ENCODE measurements at regions not wholly inside any gene's neighbourhood (a gene's known extent, or its start where the extent isn't known, plus 50 kb on each side); places are given as distances from the start of the nearest gene placed in this dataset.

DNA sequence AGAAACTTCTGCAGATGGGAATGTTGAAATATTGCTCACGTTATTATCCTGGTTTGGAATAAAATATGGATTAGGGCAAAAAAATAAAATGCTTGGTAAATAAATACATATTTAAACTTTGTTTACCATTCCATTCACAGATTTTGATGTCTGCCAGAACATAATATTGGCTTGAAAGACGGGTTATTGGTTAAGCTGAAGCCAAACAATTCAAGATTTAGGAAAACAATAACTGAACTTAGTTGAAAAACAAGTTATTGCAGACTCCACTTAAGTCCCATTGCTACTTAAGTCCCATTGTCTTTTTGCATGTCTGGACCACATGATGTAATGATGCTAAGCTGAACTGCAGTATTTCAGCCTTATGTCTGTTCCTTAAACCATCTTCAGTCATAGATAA lies 722.5 kb downstream of the FAT4 start:
- H2AFZ ChIP-seq (ENCODE audit: low read length) = no peak overlapping the region
- H3K4me3 ChIP-seq (replicated peaks in 1 of 4; ENCODE audit: control extremely low read depth in 1 of 4, insufficient read depth in 1 of 4, low read depth in 3 of 4, low read length in 4 of 4) = no peak overlapping the region
- TF ChIP-seq, protein P1, sequence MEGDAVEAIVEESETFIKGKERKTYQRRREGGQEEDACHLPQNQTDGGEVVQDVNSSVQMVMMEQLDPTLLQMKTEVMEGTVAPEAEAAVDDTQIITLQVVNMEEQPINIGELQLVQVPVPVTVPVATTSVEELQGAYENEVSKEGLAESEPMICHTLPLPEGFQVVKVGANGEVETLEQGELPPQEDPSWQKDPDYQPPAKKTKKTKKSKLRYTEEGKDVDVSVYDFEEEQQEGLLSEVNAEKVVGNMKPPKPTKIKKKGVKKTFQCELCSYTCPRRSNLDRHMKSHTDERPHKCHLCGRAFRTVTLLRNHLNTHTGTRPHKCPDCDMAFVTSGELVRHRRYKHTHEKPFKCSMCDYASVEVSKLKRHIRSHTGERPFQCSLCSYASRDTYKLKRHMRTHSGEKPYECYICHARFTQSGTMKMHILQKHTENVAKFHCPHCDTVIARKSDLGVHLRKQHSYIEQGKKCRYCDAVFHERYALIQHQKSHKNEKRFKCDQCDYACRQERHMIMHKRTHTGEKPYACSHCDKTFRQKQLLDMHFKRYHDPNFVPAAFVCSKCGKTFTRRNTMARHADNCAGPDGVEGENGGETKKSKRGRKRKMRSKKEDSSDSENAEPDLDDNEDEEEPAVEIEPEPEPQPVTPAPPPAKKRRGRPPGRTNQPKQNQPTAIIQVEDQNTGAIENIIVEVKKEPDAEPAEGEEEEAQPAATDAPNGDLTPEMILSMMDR (conservative IDR thresholded peaks at IDR 0.05 in 1 of 2, IDR thresholded peaks at IDR 0.05 in 1 of 2; ENCODE audit: low read depth in 1 of 2, low read length in 2 of 2) = no peak
- TF ChIP-seq EZH2 (IDR thresholded peaks at IDR 0.05; ENCODE audit: low read length, missing control alignments) = no peak
- H3K27me3 ChIP-seq (ENCODE audit: control insufficient read depth, insufficient read depth, low read length) = no peaks in the 10 kb centered on the region
- H3K79me2 ChIP-seq (ENCODE audit: control insufficient read depth, insufficient read depth, low read length) = no peaks in the 10 kb centered on the region
- H4K20me1 ChIP-seq (ENCODE audit: control insufficient read depth, extremely low read depth, insufficient read depth, low read length) = no peaks in the 10 kb centered on the region
- no peak overlapping the region for H3K4me2 ChIP-seq (ENCODE audit: extremely low read depth, insufficient read depth, low read length)
- no peaks in the 10 kb centered on the region for H3K4me1 ChIP-seq (ENCODE audit: control insufficient read depth, extremely low read depth, insufficient read depth, low read length)
- no peaks in the 10 kb centered on the region for H3K36me3 ChIP-seq (ENCODE audit: control insufficient read depth, insufficient read depth, low read length)
- H3K9me3 ChIP-seq (ENCODE audit: control insufficient read depth, insufficient read depth, low read depth, low read length) = no peaks in the 10 kb centered on the region
- no peak overlapping the region for H3K27ac ChIP-seq (ENCODE audit: insufficient read depth, low read length)
- no peak for DNase-seq (ENCODE audit: low read depth in 2 of 2)
- H3K9ac ChIP-seq (ENCODE audit: insufficient read depth, low read length) = no peak overlapping the region

DNA sequence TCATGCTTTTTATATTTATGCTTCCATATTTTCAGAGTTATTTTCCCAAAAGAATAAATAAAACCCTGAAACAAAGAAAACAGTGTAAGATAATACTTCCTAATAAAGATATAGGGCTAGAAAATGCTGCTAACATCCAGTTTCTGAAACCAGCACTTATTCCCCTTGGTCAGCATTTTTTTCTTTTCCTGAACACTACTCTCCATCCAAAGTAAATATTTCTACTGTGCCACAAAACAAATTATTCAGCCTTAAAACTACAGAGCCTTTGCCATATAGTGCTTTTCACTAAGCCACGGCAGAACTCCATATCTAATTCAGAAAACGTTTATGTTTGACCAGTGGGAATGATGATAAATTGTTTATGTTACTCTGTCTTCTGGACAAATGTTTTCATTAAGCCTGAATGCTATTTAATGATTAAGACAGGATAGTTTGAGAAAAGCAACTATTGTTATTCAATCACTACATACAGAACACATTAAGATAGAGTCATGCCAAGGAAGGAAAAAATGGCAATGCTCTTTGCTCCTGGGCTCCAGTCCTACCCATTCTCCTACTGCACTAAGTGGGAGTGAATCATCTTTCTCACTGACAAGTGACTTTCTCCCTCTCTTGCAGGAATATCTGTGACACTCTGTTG lies 723.9 kb downstream of the FAT4 start:
- no peak for TF ChIP-seq EZH2 (IDR thresholded peaks at IDR 0.05; ENCODE audit: low read length, missing control alignments)
- TF ChIP-seq, protein P1 (conservative IDR thresholded peaks at IDR 0.05 in 1 of 2, IDR thresholded peaks at IDR 0.05 in 1 of 2; ENCODE audit: low read depth in 1 of 2, low read length in 2 of 2) = no peak
- H3K27ac ChIP-seq (ENCODE audit: insufficient read depth, low read length) = no peak overlapping the region
- H3K9me3 ChIP-seq (ENCODE audit: control insufficient read depth, insufficient read depth, low read depth, low read length) = no peaks in the 10 kb centered on the region
- no peak overlapping the region for H2AFZ ChIP-seq (ENCODE audit: low read length)
- no peaks in the 10 kb centered on the region for H3K79me2 ChIP-seq (ENCODE audit: control insufficient read depth, insufficient read depth, low read length)
- DNase-seq (ENCODE audit: low read depth in 2 of 2) = peak; percentile 12 to 29
- H3K27me3 ChIP-seq (ENCODE audit: control insufficient read depth, insufficient read depth, low read length) = no peaks in the 10 kb centered on the region
- no peaks in the 10 kb centered on the region for H3K4me1 ChIP-seq (ENCODE audit: control insufficient read depth, extremely low read depth, insufficient read depth, low read length)
- no peaks in the 10 kb centered on the region for H3K36me3 ChIP-seq (ENCODE audit: control insufficient read depth, insufficient read depth, low read length)
- no peak overlapping the region for H3K4me3 ChIP-seq (replicated peaks in 1 of 4; ENCODE audit: control extremely low read depth in 1 of 4, insufficient read depth in 1 of 4, low read depth in 3 of 4, low read length in 4 of 4)
- no peak overlapping the region for H3K9ac ChIP-seq (ENCODE audit: insufficient read depth, low read length)
- H3K4me2 ChIP-seq (ENCODE audit: extremely low read depth, insufficient read depth, low read length) = no peak overlapping the region
- H4K20me1 ChIP-seq (ENCODE audit: control insufficient read depth, extremely low read depth, insufficient read depth, low read length) = no peaks in the 10 kb centered on the region

DNA sequence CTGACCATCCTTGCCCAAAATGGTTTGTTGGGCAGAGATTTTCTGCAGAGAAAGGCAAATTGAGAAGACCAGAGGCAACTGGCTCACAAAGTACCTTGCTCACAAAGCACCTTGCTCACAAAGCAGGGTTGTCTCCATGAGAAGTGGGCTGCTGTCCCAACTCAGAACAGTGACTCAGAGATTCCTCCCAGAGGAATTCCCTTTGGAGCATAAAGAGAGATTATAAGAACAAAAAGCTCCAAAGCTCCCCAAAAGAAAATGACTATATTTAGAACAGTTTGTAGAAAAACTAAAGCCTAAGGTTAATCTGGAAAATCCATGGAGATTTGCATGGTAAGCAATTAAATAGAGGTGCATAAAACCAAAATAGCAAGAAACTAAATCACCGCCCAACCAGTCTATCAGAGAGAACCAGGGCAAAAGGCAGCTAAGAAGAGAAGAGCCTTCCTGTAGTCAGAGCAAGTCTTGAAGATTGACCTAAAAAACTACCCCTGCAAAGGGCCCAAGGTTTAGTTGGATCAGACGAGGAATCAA lies 731.4 kb downstream of the FAT4 start:
- no peak overlapping the region for H3K9ac ChIP-seq (ENCODE audit: insufficient read depth, low read length)
- no peak overlapping the region for H2AFZ ChIP-seq (ENCODE audit: low read length)
- no peaks in the 10 kb centered on the region for H3K4me1 ChIP-seq (ENCODE audit: control insufficient read depth, extremely low read depth, insufficient read depth, low read length)
- H3K36me3 ChIP-seq (ENCODE audit: control insufficient read depth, insufficient read depth, low read length) = no peaks in the 10 kb centered on the region
- no peak overlapping the region for H3K27ac ChIP-seq (ENCODE audit: insufficient read depth, low read length)
- no peaks in the 10 kb centered on the region for H3K9me3 ChIP-seq (ENCODE audit: control insufficient read depth, insufficient read depth, low read depth, low read length)
- DNase-seq (ENCODE audit: low read depth in 2 of 2) = peak in 1 of 2 donors; percentile 57
- no peak overlapping the region for H3K4me3 ChIP-seq (replicated peaks in 1 of 4; ENCODE audit: control extremely low read depth in 1 of 4, insufficient read depth in 1 of 4, low read depth in 3 of 4, low read length in 4 of 4)
- H3K27me3 ChIP-seq (ENCODE audit: control insufficient read depth, insufficient read depth, low read length) = no peaks in the 10 kb centered on the region
- H3K79me2 ChIP-seq (ENCODE audit: control insufficient read depth, insufficient read depth, low read length) = no peaks in the 10 kb centered on the region
- TF ChIP-seq EZH2 (IDR thresholded peaks at IDR 0.05; ENCODE audit: low read length, missing control alignments) = no peak
- TF ChIP-seq, protein P1 (conservative IDR thresholded peaks at IDR 0.05 in 1 of 2, IDR thresholded peaks at IDR 0.05 in 1 of 2; ENCODE audit: low read depth in 1 of 2, low read length in 2 of 2) = no peak
- no peaks in the 10 kb centered on the region for H4K20me1 ChIP-seq (ENCODE audit: control insufficient read depth, extremely low read depth, insufficient read depth, low read length)
- H3K4me2 ChIP-seq (ENCODE audit: extremely low read depth, insufficient read depth, low read length) = no peak overlapping the region

All from fibroblast of lung (primary cell).